ENCODE measurements at regions not wholly inside any gene's neighbourhood (a gene's known extent, or its start where the extent isn't known, plus 50 kb on each side); places are given as distances from the start of the nearest gene placed in this dataset.

DNA sequence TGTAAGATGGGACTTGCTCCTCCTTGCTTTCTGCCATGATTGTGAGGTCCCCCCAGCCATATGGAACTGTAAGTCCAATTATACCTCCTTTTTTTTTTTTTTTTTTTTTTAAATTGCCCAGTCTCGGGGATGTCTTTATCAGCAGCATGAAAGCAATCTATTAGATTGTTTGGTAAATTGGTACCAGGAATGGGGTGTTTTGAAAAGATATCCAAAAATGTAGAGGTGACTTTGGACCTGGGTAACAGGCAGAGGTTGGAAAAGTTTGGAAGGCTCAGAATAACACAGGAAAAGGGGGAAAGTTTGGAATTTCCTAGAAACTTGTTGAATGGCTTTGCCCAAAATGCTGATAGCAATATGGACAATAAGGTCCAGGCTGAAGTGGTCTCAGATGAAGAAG, 545.8 kb upstream of the ALCAM start:
- no peak for DNase-seq

DNA sequence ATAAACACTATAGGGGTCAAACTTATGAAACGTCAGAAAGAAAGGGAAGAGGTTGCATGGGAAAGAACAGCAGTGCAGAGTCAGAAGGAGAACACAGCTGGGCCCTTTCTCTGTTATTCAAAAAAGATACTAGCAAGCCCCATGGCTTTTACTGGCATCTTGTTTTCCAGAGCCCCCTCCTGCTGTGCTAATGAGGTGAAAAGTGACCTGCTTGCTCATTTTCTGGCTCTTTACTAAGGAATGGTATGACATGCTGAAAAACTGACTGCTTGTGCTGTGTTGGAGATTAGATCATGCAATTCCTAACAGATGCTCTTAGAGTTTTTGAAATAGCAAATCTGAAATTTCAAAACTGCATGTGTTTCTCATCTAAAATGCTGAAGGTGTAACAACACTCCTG, 541.6 kb upstream of the ALCAM start:
- DNase-seq, result no peak

- DNase-seq, result no peak
These were observed 535.6 kb upstream of the ALCAM start for GRCh38 chr3:104831071-104831470.

DNA sequence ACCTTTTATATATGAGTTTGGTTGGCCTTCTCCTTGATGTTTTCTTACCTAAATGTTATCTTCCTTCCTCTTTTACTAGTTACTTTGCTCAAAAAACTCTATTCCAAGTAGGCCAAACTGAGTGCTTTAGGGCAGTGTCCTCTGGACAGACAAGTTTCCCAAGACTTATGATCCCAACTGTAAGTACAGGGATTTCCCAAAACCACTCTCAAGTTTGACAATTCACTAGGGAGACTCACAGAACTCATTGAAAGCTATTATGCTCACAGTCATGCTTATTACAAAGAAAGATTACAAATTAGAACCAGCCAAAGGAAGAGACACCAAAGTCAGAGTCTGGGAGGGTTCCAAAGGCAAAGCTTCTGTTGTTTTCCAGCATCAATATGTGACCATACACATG, 534.2 kb upstream of the ALCAM start:
- no peak for DNase-seq

DNA sequence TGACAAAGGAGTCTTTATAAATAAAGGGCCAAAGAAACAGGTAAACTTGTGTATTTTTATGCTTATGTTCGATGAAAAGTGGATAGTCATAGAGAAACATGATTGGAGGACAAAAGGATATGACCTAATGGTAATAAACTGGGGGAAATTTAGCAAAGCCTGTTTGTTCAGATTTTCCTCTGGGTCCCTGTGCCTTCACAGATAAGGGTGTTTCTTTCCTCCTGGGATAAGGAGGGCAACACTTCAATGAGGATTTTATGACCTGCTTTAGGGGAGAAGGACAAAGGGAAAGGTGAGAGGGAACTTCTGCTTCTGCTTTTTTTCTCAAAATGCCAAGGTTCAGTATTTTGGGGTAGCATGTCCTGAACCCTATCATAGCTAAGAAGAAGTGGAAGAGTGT, 531.3 kb upstream of the ALCAM start:
- DNase-seq, result no peak

DNA sequence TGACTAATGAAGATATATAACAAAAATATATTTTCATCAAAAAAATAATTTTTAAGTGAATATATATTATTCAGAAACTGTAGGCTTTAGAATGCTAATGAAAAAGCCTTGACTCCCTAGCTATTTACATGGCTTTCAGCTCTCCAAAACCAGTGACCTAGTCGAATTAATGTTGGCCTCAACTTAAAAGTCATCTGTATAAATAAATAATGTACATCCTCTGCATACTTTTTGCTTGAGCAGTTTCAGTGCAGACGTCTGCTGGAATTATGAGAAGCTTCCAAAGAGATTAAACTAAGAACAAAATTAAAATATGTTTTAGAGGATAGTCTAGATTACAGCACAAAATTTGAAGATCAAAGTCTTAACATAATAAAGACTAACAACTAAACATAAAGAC, 520.4 kb upstream of the ALCAM start:
- no peak for DNase-seq

DNA sequence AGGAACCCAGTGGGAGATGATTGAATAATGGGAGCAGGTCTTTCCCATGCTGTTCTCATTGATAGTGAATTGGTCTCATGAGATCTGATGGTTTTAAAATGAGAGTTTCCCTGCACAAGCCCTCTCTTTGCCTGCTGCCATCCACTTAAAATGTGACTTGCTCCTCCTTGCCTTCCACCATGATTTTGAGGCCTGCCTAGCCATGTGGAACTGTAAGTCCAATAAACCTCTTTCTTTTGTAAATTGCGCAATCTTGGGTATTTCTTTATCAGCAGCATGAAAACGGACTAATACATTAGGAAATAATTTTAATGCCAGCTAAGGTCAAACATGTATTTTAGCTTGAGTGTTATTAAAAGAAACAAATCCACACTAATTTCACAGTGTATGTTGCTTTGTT, 517.6 kb upstream of the ALCAM start:
- DNase-seq, result no peak

DNA sequence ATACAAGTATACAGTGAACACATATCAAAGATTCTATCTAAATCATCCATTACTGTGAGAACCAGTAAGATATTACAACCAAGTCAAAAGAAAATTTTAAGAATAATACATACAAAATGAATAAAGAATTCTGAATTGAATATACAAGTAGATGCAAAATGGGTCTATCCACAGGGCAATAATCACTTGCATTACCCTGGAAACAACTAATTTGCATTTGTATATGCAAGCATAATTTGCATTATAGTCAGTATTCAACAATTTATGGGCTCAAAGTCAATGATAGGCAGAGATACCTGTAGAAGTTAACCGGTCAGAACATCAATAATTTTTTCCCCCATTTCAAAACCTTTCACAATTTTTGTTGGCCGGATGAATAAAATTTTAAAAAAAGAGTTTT, 512.2 kb upstream of the ALCAM start:
- no peak for DNase-seq

DNA sequence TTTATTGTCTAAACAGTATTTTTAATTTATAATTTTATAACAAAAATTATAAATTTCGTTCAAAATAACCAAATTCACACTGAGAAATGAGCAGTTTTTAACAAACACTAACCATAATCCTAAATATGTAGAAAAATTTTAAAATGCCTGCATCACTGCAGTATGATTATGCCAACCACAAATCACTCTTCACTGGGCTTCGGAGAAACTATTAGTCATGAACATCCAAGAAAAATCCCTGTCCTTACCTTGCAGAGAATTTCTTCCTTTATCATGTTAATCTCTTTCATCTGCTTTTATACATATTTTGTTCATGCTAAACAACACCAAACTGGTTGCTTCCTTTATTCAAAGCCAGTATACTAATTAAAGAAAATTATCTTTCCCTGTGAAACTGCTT, 511.0 kb upstream of the ALCAM start:
- no peak for DNase-seq

- DNase-seq, result no peak
These were observed 510.0 kb upstream of the ALCAM start for GRCh38 chr3:104856741-104857140.

- DNase-seq, result no peak
These were observed 498.4 kb upstream of the ALCAM start for GRCh38 chr3:104868291-104868690.

DNA sequence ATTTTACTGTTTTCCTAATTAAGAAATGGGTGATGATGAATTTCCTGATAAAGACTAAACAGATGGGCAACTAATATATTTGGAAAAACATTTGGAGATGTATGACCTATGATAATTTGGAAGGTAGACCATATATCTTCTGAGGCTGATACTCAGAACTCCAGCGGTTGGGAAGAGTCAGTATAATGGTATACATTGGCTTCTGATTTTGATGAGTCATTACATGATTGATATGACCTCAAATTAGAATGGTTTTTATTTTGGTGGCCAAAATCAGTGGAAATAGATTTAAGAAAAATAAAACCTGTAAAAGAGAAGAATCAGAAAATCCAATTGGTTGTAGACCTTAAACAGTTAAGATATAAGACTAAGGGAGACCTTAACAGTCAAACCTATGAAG, 496.4 kb upstream of the ALCAM start:
- no peak for DNase-seq

DNA sequence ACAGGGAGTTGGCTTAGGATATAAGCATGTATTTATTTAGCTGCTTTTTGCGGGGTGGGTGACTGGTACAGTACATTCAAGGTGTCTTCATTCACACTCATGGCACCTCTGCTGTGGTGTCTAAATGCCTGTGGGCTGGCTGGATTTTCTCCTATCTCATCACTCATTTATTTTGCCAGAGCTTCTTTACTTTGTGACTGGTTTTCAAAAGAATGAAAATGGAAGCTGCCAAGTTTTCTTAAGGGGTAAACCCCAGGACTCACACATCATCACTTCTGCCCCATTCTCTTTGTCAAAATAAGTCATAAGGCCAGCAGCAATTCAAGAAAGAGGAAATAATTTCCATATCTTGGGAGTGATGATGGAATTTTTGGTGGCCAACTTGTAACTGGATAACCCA, 493.4 kb upstream of the ALCAM start:
- no peak for DNase-seq

- DNase-seq, result peak; percentile 42
These were observed 488.3 kb upstream of the ALCAM start for GRCh38 chr3:104878395-104878794.

DNA sequence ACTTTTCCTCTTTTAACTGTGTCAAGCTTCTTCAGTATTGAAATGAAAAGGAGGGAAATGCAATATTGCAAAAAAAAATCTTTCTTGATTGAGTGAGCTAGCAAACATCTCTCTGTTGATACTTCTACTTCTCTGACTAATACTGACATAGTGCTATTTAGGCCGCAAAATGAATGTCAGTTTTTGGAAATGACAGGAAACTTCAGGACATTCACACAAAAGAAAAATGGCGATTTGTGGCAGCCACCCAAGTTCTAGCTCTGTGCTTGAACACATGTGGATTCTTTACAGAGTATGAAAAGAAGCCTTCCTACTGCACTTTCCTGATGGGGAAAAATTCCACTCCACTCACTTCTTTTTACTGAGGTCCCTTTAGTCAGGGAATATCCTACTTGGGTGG, 486.8 kb upstream of the ALCAM start:
- DNase-seq, result no peak

- DNase-seq, result no peak
These were observed 481.4 kb upstream of the ALCAM start for GRCh38 chr3:104885214-104885814.

DNA sequence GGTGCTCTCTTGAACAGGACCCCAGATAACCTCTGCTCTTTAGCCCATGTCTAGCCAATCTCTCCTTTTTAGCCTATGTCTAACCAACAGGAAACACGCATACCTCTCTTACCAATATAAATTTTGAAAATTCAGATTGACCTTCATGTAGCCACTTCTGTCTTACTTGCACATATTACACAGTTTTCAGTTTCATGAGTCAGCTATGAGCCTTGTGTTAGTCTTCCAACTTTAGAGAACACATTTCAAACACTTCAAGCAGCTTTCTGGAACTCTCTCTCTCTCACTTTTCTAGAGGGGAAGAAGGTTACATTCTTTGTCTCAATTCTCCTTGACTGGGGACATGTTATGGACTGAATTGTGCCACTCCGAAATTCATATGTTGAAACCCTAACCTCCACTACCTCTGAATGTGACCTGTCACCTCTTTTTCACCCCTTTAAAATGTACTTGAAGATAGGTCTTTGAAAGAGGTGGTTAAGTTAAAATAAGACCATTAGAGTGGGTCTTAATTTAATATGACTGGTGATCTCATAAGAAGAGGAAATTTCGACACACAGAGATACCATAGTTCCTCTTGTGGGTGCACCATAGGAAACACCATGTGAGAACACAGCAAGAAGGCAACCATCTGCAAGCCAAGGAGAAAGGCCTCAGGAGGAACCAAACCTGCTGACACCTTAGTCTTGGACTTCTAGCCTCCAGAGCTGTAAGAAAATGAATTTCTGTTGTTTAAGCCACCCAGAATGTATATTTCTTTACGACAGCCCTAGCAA, 480.3 kb upstream of the ALCAM start:
- peak; percentile 39 for DNase-seq

DNA sequence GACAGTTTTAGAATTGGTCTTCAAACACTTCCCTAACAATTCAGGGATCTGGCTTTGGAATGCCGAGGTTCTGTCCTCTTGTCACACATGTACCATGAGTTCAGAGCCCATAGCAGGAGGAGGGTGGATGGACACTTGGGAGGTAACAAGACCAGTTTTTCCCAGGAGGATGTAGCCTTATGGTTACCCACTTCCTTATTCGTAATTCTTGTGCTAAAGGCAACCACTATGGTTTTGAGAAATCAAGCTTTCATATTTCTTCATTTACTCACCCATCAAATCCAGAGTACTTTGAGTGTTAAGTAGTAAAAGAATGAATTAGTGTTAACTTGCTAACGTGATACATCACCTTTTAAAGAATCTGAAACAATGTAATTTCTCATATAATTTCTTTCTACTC, 479.6 kb upstream of the ALCAM start:
- no peak for DNase-seq

DNA sequence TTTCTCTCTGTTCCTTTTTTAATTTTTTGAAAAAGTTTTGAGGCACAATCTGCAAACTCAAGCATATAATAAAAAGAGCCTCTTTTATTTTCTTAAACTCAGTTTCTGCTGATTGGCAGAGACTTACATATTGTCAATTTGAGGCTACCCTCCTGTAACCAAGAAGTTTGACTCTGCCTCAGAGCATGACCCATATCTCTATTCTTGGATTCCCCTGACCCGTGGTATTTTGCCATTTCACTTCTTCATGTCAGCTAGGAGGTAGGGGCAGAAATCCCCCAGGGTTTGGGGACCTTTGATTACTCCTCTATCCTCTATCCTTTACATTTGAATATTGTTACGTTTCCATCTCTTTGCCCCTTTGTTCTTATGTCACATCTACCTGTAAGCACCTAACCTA, 479.1 kb upstream of the ALCAM start:
- DNase-seq, result no peak

DNA sequence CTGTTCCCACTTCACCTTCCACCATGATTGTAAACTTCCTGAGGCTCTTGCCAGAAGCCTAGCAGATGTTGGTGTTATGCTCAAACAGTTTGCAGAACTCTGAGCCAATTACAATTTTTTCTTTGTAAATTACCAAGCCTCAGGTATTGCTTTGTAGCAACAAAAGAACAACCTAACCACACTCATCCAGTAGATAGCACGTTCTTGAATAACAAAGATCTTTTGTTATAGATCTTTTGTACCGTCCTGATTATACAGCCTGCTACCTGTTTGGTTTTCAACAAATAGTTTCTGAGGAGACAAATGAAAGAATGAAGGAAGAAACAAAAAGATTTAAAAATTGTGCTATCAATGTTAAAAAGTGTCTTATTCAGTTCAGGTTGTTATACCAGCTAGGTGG, 474.7 kb upstream of the ALCAM start:
- no peak for DNase-seq

DNA sequence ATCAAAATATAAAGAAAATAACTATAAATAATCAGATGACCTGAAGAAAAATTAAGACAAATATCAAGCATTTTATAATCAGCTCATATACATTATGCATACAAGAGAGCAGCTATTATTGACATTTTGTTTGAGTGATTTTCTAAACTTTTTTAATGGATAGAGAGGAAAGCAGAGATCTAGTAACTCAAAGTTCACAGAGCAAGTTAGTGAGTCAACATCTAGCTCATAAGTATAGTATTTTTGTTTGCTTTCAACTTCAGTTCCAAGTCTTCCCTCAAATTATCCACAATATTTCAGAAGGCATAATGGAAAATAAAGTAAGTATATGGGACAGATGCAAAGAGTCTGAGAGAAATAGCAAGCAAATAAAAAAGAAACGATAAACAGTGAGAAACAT, 470.1 kb upstream of the ALCAM start:
- DNase-seq, result no peak

DNA sequence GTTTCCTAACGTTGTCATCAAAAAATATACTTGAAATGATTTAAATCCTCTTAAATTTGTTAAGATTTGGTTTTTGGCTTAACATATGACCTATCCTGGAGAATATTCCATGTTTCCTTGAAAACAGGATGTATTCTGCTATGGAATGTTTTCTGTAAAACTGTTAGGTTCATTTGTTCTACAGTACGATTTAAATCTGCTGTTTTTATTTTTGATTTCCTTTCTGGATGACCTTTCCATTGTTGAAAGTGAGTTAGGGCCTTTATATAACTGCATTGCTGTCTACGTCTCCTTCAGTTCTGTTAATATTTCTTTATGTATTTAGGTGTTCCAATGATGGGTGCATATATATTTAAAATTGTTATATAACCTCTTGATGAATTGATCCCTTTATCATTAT, 465.3 kb upstream of the ALCAM start:
- DNase-seq, result no peak

DNA sequence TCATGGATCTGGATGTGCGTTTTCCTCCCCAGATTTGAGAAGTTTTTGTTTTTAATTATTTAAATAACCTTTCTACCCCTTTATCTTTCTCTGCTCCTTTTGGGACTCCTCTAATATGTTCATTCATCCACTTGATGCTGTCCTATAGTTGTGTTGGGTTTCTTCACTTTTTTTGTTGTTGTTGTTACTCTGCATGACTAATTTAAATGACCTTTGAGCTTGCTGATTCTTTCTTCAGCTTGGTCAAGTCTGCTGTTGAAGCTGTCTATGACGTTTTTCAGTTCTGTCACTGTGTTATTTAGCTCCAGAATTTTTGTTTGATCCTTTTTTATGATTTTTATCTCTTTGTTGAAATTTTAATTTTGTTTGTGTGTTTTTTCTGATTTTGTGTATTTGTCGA, 463.6 kb upstream of the ALCAM start:
- no peak for DNase-seq

GRCh38 chr3:104906001-104906639, 460.6 kb upstream of the ALCAM start:
- DNase-seq, result no peak

GRCh38 chr3:104907507-104907906, 459.2 kb upstream of the ALCAM start:
- DNase-seq, result no peak

Measured in suppressor macrophage treated with lipopolysaccharide for 4 hours (primary cell).